ENCODE measurements at regions not wholly inside any gene's neighbourhood (a gene's known extent, or its start where the extent isn't known, plus 50 kb on each side); places are given as distances from the start of the nearest gene placed in this dataset.

- Histone ChIP-seq H2BK20ac (ENCODE audit: low read depth, low read length, poor library complexity, severe bottlenecking) (no peak overlapping the region), H3K4ac (ENCODE audit: low read depth, low read length) (no peak overlapping the region), H2AK5ac (ENCODE audit: insufficient read length, low read length) (no peak overlapping the region), H3K9ac (ENCODE audit: extremely low read depth, insufficient read length, low read length) (no peak overlapping the region), H3K4me2 (ENCODE audit: insufficient read depth, insufficient read length, low read length) (no peak overlapping the region), H3K4me1 (ENCODE audit: insufficient read depth, low read length) (no peaks in the 10 kb centered on the region), H2BK120ac (ENCODE audit: low read depth, low read length, poor library complexity, severe bottlenecking) (no peak overlapping the region), H3K27me3 (ENCODE audit: insufficient read depth, low read length) (no peaks in the 10 kb centered on the region), H3K23me2 (ENCODE audit: insufficient read length, low read depth, low read length, poor library complexity, severe bottlenecking) (no peaks in the 10 kb centered on the region), H3K14ac (ENCODE audit: insufficient read depth, low read length) (no peak overlapping the region), H4K20me1 (ENCODE audit: control insufficient read depth, insufficient read depth, insufficient read length) (no peaks in the 10 kb centered on the region), H3K27ac (ENCODE audit: insufficient read length, low read depth, low read length) (no peak overlapping the region), H2BK5ac (ENCODE audit: insufficient read length, low read length) (no peak overlapping the region), H3K23ac (ENCODE audit: insufficient read length, low read depth, low read length) (no peak overlapping the region), H4K5ac (ENCODE audit: insufficient read length, low read depth, low read length) (no peak overlapping the region), H3K9me3 (ENCODE audit: control insufficient read depth, low read depth, low read length) (no peaks in the 10 kb centered on the region), H3T11ph (ENCODE audit: low read length) (no peak overlapping the region), H2BK12ac (ENCODE audit: insufficient read length, low read depth, low read length) (no peak overlapping the region), H4K8ac (replicated peaks; ENCODE audit: insufficient read length, low read depth, low read length) (no peak overlapping the region), H3K18ac (ENCODE audit: insufficient read length, low read depth, low read length) (no peak overlapping the region), H3K56ac (ENCODE audit: insufficient read length, low read depth, low read length) (no peak overlapping the region), H3K79me2 (ENCODE audit: insufficient read depth, low read length) (no peaks in the 10 kb centered on the region), H4K91ac (ENCODE audit: insufficient read length, low read depth, low read length) (no peak overlapping the region), H2AFZ (ENCODE audit: low read length) (no peak overlapping the region), H2BK15ac (ENCODE audit: low read depth, low read length) (no peak overlapping the region), H3K79me1 (ENCODE audit: insufficient read depth, low read depth, low read length, poor library complexity, severe bottlenecking) (no peaks in the 10 kb centered on the region)
- H3K4me3 Mint-ChIP-seq = no peak overlapping the region
- H3K36me3 Mint-ChIP-seq (ENCODE audit: insufficient read depth in 1 of 3, low read depth in 3 of 3) = no peaks in the 10 kb centered on the region
- TF ChIP-seq CTCF (conservative IDR thresholded peaks at IDR 0.05) = no peak
- no peak overlapping the region for H3K27ac Mint-ChIP-seq
- peaks cover 0 to 2% of the 10 kb centered on the region in 2 experiments; a peak in 1 of 5 replicates for H3K9me3 Mint-ChIP-seq
- no CpG with 5 or more reads among the region's 2 CpGs for WGBS (ENCODE audit: extremely low coverage, insufficient read length, low lambda C conversion rate)
- no peak for DNase-seq
- no peaks in the 10 kb centered on the region; the same call in 1 of the 2 replicates for H3K27me3 Mint-ChIP-seq (ENCODE audit: low read depth)
- peaks cover 25 to 28% of the 10 kb centered on the region in 2 experiments for H3K4me1 Mint-ChIP-seq
Measured at GRCh38 chr4:55023030-55023429, 102.4 kb downstream of the KDR start.
